ENCODE measurements at regions not wholly inside any gene's neighbourhood (a gene's known extent, or its start where the extent isn't known, plus 50 kb on each side); places are given as distances from the start of the nearest gene placed in this dataset.
"Not testable (repeated sequence)": the region's sequence is repeated elsewhere in the genome, so short reads cannot be mapped to it uniquely, and the experiment has no call there.

- TF ChIP-seq CTCF (conservative IDR thresholded peaks at IDR 0.05; ENCODE audit: low read length); EZH2phosphoT487 (IDR thresholded peaks at IDR 0.05; ENCODE audit: borderline replicate concordance, low read depth, low read length): not testable (repeated sequence)
Measured at GRCh38 chr4:123183754-123184153, 212.8 kb upstream of the SPRY1 start.

All from OCI-LY7 (cell line).